AG09309 (cell line): ENCODE measurements at regions not wholly inside any gene's neighbourhood (a gene's known extent, or its start where the extent isn't known, plus 50 kb on each side); places are given as distances from the start of the nearest gene placed in this dataset.

ENCODE experiments used
- DNase-seq: peaks from one replicate; pipeline ENCODE4 v3.0.0-alpha.2; 2010; ENCODE audit warnings: low read depth
- H3K4me3 ChIP-seq: 2 replicates; pipeline ENCODE4 v1.5.1; 2011; ENCODE audit warnings: mild to moderate bottlenecking, low read depth, low read length, moderate library complexity; ENCODE audit not compliant: control insufficient read depth
- TF ChIP-seq, protein P1 (sequence below): IDR thresholded peaks from 2 replicates; pipeline ENCODE4 v1.5.1; 2011; ENCODE audit warnings: mild to moderate bottlenecking, low read depth, low read length, inconsistent platforms; ENCODE audit not compliant: insufficient read depth, control insufficient read depth; ENCODE audit errors: missing control alignments

DNA sequence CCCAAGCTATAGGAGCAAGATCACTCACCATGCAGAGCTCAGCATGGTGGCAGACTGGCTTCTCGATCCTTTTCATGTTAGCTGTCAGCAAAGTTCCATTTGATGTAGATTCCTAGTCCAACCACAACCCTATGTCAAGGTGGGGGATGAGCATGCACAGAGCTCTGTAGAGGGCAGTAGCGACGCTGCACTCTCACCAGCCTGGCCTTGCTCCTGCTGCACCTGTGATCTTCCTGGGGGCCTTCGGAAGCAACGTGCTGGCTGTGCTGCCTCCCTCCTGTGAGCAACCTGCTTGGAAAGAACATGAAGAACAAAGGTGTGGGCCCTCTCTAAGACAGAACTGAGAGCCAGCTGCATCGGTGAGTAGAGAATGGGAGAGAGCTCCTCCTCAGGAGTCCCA is 479.4 kb upstream of the MYT1L start:
- TF ChIP-seq, protein P1, sequence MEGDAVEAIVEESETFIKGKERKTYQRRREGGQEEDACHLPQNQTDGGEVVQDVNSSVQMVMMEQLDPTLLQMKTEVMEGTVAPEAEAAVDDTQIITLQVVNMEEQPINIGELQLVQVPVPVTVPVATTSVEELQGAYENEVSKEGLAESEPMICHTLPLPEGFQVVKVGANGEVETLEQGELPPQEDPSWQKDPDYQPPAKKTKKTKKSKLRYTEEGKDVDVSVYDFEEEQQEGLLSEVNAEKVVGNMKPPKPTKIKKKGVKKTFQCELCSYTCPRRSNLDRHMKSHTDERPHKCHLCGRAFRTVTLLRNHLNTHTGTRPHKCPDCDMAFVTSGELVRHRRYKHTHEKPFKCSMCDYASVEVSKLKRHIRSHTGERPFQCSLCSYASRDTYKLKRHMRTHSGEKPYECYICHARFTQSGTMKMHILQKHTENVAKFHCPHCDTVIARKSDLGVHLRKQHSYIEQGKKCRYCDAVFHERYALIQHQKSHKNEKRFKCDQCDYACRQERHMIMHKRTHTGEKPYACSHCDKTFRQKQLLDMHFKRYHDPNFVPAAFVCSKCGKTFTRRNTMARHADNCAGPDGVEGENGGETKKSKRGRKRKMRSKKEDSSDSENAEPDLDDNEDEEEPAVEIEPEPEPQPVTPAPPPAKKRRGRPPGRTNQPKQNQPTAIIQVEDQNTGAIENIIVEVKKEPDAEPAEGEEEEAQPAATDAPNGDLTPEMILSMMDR, result no peak
- DNase-seq, result no peak
- no peak overlapping the region for H3K4me3 ChIP-seq

DNA sequence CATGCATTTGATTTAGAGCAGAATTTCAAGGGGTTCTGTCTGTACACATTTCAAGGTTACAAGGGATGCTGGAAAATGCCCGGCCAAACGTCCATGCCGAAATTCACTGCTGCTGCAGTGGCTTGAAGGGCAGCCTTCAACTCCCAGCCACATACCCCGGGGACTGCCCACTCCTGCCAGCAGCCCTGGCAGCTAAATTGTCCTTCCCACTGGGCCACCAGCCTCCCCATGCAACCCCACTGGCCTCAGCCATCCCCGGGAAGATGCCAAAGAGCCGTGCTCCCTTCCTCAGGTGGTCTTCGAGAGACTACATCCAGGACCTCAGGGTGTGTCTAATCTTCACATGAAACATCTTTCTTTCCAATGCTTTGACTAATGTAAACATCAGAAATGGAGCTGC is 478.7 kb upstream of the MYT1L start:
- DNase-seq, result no peak
- no peak overlapping the region for H3K4me3 ChIP-seq
- TF ChIP-seq, protein P1, result no peak

DNA sequence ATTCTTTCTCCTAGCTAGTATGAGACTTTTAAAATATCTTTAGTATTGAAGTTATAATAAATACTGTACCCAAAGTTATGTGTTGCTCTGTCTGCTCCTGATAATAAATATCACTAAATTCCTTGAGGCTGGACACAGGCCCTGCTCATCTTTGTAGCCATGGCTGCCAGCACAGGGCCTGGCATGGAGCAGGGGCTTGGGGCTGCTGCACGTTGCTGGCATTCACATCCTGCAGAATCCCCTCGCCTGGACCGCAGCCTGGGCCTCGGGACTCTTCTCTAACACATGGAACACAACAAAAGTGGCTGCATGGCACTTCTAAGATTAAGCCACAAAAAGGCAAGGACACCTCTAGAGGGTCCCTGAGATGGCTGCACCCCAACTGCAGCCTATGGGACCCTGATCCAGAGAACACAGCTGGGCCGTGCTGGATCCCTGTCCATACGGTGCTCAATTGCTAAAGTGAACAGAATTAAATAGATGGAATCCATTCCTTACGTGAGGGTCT is 477.5 kb upstream of the MYT1L start:
- H3K4me3 ChIP-seq, result no peak overlapping the region
- DNase-seq, result no peak

DNA sequence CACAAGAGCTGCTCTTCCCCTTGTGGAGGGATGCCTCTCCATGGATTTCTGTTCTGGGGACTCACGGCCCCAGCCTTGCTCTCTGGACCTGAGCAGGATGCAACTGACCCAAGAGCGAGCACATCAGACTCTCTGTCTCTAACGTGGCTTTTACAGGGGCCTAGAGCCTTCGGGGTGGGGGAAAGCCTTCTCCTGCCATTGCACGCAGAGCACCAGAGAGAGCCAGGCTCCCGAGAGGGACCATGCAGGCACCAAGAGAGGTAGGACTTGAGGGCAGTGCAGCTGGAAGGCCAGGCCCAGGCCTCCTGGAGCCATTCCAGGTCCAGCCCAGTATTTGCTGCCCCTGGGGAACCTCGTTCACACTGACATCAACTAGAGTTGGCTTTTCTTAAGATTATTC is 475.6 kb upstream of the MYT1L start:
- H3K4me3 ChIP-seq, result no peak overlapping the region
- DNase-seq, result no peak
- TF ChIP-seq, protein P1, result no peak

More for the DNA sequence above, 477.5 kb upstream of the MYT1L start:
- TF ChIP-seq, protein P1, result no peak

DNA sequence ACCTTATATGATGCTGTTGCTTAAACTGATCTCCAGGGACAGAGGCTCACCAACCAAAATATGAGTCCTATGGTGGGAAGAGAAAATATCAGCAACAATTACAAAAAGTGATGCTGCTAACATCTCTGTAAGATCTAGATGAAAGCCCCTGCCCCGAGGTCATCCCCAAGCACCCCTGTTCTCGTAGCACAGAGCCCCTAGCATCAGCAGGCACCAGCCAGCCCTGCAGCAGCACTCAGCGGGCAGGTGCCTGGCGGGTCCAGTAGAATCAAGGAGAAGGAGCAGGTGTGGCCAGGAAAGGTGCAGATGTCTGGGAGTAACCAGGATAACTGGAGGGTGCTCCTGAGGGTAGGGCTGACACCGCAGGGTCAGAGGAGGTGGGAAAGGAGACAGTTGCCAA is 474.2 kb upstream of the MYT1L start:
- DNase-seq, result no peak
- TF ChIP-seq, protein P1, result no peak
- no peak overlapping the region for H3K4me3 ChIP-seq

DNA sequence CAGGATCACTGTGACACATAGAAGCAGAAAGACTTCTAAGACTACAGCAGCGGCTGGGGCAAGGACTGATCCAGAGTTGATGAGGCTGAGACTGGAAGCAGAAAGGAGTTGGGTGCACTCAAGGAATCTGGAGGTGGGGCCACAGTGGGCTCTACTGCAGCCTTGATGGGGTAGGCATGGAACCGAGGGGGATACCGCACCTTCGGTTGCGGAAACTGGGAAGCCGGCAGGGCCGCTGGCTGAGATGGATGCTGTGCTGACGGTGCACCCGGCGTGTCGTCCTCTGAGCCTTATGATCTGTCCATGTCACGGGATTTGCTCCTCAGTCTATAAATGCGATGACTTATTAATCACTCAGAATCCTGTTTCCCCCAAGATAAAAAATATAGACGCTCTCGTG is 473.5 kb upstream of the MYT1L start:
- TF ChIP-seq, protein P1, result no peak

DNA sequence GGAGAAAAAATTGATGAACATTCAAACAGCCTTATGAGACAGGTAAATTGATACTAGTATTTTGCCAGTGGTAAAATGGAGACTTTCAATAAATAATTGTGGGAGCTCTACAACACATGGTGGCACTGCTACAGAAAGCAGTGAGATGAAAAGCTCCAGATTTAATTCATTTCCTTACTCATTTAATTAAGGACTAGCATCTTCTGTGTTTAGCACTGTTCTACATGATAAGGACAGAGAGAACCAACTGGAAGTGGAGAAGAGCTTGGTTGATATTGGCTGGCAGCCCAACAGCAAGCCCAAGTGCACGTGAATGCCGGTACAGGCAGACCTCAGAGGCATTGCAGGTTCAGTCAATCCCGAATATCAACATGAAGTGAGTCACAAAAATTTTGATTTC is 470.4 kb upstream of the MYT1L start:
- TF ChIP-seq, protein P1, result no peak
- DNase-seq, result no peak
- no peak overlapping the region for H3K4me3 ChIP-seq

More for the DNA sequence above, 473.5 kb upstream of the MYT1L start:
- H3K4me3 ChIP-seq, result no peak overlapping the region
- DNase-seq, result no peak
